Spleen (tissue), 7 donors: ENCODE measurements at regions not wholly inside any gene's neighbourhood (a gene's known extent, or its start where the extent isn't known, plus 50 kb on each side); places are given as distances from the start of the nearest gene placed in this dataset.

Source experiments
- CTCF ChIP-seq, 11 experiments: fragments of 200-600 bp in 7 of 11; fragments of 450-650 bp in 4 of 11; sonication (generic) in 4 of 11; IDR thresholded peaks in 8 of 11; conservative IDR thresholded peaks in 3 of 11; 1 replicate in 7 of 11; 2 replicates in 4 of 11; pipeline versions ENCODE4 v1.4.0 to v1.8.0; 2016 to 2021; ENCODE audit warnings: antibody characterized with exemption in 11 of 11, inconsistent platforms in 4 of 11, mild to moderate bottlenecking in 1 of 11
- POLR2A ChIP-seq, 3 donors: fragments of 450-650 bp; IDR thresholded peaks; one replicate each; pipeline ENCODE4 v1.5.1; 2017; ENCODE audit warnings: antibody characterized with exemption in 3 of 3, mild to moderate bottlenecking in 1 of 3
- POLR2AphosphoS5 ChIP-seq, 3 donors: sonication (generic); formaldehyde crosslinking; IDR thresholded peaks; one replicate each; pipeline ENCODE4 v1.5.1; 2017; ENCODE audit warnings: antibody characterized with exemption in 3 of 3
- donor health status: DM: no; HTN: no; CAD: no; lungs with moderate emphysema.
- donor health status: DM: no; HTN: no; CAD: no.
- donor health status: DM: no; HTN: no; CAD: no.

- TF ChIP-seq CTCF (IDR thresholded peaks at IDR 0.05 in 8 of 11, conservative IDR thresholded peaks at IDR 0.05 in 3 of 11), result no peak
- TF ChIP-seq POLR2A (IDR thresholded peaks at IDR 0.05), result no peak
- peak in 1 of 3 donors; percentile 11 for TF ChIP-seq POLR2AphosphoS5 (IDR thresholded peaks at IDR 0.05)
Measured at GRCh38 chr3:72376956-72377710, 471.1 kb downstream of the SHQ1 start.
